GM08714 (cell line): ENCODE measurements at regions not wholly inside any gene's neighbourhood (a gene's known extent, or its start where the extent isn't known, plus 50 kb on each side); places are given as distances from the start of the nearest gene placed in this dataset.

ENCODE experiments used
- H3K4me3 ChIP-seq: fragments of 200-500 bp; sonication (Bioruptor generic); 2 replicates; pipeline ENCODE4 v1.5.1; 2014; ENCODE audit warnings: mild to moderate bottlenecking, low read length, inconsistent platforms
- ZNF274 ChIP-seq: IDR thresholded peaks from 2 replicates; pipeline ENCODE4 v1.6.1; 2012; ENCODE audit warnings: mild to moderate bottlenecking, low read depth, low read length

DNA sequence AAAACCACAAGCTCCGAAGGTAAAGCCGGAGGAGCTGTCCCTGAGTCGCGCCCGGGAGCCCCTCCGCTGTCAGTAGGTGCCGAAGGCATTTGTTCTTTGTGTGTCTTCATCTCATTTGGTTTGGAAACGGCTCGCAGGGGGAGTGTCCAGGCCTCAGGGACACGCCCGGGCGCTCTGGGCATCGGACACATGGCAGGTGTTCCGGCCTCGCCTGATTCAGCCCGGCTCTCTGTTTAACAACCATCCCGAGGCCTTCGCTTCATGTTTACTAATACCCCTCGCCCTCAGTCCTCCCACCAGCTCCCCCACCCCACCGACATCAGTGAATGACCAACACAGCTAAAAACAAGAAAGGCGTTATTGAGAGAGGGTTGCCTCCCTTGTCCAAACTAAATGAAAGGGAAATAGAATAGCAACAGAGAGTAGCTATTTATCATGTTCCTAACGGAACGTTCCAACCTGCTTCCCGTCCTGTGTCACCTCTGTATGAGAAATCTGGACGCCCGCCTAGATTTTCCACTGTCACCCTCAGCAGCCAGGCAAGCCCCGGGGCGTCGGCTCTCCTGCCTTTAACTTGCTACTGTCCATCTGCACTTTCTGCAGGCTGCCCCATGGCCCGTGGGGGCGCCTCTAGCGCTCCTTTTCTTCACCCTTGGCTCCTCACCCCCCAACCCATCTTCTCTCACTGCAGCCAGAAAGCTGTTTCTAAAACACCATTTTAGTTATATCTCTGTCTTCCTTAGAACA is 73.9 kb downstream of the MYCN start:
- no peak overlapping the region for H3K4me3 ChIP-seq
- no peak for TF ChIP-seq ZNF274

DNA sequence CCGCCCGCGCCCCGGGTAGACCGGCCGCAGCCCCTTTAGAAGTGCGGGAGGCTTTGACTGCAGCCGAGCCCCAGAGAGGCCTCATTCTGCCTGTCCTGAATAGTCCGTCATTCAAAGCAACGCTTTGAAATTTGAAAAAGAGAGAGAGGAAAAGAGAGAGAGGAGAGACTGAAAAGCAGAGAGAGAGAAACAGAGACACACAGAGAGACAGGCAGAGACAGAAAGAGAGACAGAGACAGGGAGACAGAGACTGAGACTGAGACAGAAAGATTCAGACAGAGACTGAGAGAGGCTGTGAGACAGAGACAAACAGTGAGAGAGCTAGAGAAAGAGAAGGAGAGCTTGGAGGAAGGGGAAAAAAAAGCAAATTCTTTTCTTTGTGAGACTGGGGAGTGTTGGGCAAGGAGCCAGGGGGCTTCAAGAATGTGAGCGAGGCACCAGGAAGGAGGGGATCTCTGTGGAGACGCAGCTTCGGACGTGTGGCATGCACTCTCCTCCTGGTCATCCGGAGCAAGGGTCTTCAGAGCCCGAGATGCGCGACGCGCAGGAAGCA is 73.1 kb downstream of the MYCN start:
- no peak overlapping the region for H3K4me3 ChIP-seq
- TF ChIP-seq ZNF274: no peak

DNA sequence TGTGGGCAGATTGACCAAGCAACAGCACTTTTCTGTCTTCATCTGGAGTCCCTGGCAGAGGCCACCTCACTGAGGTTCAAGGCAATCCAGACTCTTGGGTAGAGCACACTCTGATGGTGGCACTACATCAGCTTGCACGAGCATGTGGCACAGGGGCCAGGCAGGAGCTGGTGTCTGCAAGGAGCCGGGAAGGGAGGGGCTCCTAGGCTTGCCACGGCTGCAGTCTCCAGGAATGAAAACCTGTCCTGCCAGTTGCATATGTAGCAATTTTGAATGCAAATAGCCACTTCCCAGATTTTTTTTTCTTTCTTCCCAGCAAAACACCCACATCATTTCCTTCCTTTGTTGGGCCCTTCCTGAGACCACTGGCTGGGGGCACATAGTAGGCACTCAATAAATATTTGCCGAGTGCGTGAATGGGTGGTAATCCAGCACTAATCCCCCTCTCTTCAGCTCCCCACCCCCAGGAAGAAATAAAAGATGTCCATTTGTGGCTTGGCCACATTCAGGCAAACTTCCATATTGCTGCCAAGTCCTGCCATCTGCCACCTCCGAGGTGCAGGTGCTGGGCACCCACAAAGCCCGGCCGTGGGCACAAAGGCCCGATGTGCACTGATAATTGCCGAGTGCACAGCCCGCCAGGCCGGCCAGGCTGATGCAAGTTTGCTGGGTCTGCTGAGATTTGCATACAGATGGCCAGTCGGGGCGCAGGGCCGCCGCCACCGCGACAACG is 72.4 kb downstream of the MYCN start:
- no peak overlapping the region for H3K4me3 ChIP-seq
- no peak for TF ChIP-seq ZNF274

DNA sequence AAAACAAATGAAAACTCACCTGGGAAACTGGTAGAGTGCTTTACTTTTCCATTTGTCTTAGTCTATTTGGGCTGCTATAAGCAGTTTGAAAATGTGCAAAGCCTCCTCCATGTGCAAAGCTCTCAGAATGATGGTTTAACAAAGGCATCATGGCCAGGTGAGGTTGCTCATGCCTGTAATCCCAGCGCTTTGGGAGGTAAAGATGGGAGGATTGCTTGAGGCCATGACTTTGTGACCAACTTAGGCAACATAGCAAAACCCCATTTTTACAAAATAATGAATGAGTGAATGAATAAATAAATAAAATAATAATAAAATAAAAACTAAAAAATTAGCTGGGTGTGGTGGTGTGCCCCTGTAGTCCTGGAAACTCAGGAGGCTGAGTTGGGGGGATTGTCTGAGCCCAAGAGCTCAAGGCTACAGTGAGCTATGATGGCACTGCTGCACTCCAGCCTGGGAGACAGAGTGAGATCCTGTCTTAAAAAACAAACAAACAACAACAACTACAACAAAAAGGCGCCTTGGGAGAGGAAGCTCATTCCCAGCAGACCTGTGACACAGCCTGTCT is 71.8 kb downstream of the MYCN start:
- TF ChIP-seq ZNF274: no peak
- no peak overlapping the region for H3K4me3 ChIP-seq

DNA sequence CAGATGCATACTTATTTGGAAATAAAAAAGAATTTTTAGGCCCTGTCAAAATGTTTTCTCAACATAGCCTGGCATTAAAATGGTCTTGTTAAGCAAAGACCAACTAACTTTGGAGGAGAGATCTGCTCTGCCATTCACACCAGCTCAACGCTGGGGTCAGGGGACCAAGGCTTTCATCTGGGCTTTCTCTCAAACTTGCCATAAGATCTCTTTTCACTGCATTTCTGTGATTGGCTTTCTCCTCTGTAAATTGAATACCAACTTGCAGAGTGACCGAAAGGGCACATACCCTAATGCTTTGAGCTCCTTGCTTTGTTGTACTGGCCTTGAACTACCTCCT is 71.2 kb downstream of the MYCN start:
- TF ChIP-seq ZNF274: no peak
- H3K4me3 ChIP-seq: no peak overlapping the region

DNA sequence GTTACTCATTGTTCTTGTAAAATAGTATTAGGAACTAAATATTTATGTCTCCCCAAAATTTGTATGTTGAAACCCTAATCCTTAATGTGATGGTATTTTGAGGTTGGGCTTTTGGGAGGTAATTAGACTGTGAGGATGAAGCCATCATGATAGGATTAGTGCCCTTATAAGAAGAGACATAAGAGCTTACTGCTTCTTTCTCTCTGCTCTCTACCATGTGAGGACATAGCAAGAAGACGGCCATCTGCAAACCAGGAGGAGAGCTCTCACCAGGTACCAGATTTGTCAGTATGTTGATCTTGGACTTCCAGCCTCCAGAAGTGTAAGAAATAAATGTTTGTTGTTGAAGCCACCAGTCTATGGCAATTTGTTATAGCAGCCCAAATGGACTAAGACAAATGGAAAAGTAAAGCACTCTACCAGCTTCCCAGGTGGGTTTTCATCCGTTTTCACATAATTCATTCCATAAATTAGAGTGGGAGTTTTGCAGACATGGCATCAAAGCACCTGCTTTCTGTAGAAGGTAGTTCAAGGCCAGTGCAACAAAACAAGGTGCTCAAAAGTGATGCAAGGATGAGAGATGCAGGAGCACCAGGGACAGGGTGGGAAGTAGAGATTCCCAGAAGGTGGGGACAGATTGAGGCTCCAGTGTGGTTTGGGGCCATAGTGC is 70.7 kb downstream of the MYCN start:
- no peak overlapping the region for H3K4me3 ChIP-seq
- no peak for TF ChIP-seq ZNF274

DNA sequence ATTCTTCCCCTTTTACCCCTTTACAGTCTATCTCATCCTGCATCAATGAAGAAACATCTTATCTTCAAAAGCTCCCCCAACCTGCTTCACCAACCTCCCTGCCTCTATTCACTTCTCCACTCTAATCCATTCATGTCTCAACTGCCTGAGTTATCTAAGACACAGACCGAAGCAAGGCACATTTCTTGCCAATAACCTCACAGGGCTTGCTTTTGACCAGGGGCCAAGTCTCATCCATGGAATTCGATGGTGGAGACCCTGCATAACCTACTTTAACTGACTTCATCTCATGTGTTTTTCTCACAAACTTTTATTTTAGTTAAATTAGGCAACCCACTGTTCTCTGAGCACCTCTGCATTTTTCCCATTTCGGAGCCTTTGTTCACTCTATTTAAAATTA is 69.7 kb downstream of the MYCN start:
- no peak for TF ChIP-seq ZNF274
- H3K4me3 ChIP-seq: no peak overlapping the region

DNA sequence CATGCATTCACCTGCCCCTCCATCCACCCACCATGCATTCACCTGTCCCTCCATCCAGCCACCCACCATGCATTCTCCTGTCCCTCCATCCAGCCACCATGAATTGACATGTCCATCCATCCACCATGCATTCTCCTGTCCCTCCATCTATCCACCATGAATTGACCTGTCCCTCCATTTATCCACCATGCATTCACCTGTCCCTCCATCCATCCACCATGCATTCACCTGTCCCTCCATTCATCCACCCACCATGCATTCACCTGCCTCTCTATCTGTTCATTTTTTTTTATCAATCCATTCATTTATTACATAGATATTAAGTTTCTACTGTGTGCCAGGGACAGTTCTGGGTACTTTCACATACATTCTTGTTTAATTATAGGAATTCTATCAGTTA is 69.2 kb downstream of the MYCN start:
- no peak for TF ChIP-seq ZNF274
- H3K4me3 ChIP-seq: no peak overlapping the region

DNA sequence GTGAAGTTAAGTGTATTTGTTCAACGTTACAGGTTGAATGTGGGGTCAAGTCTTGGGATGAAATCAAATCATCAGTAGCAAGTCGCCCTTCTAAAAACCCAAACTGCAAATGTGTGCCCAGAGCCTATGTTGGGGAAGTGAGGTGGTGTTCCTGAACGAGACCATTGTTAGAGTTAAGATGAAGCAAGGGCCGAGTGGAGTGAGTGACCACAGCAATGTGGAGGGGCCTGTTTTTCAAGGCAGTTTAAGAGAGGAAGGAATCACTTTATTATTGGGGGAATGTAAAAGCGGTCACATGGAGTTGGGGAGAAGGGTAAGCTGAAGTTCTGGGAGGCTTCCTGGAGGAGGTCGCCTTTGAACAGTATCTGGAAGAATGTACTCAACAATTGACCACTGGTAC is 68.5 kb downstream of the MYCN start:
- no peak overlapping the region for H3K4me3 ChIP-seq
- TF ChIP-seq ZNF274: no peak

DNA sequence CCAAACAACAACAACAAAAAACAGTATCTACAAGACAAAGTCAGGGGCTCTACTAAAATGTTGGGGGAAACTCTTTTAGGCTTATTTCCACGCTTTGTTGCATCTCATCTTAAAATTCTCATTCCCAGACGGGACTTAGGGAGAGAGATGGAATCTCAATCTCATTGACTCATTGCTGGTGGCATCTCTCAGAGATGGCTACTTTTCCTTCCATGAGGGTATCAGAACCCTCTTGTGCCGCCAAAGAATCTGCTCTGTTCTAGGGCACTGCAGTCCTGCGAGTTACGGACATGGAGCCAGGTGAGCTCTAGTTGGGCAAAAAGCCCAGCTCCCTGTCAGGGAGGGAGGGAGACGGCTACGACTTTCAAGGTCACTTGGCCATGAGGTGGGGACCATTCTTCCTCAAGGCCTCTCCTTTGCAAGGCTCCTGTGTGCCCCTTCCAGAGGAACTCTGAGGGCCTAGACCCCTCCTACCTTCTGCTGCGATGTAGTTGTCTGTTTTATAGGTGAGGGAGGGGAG is 68.0 kb downstream of the MYCN start:
- no peak for TF ChIP-seq ZNF274

DNA sequence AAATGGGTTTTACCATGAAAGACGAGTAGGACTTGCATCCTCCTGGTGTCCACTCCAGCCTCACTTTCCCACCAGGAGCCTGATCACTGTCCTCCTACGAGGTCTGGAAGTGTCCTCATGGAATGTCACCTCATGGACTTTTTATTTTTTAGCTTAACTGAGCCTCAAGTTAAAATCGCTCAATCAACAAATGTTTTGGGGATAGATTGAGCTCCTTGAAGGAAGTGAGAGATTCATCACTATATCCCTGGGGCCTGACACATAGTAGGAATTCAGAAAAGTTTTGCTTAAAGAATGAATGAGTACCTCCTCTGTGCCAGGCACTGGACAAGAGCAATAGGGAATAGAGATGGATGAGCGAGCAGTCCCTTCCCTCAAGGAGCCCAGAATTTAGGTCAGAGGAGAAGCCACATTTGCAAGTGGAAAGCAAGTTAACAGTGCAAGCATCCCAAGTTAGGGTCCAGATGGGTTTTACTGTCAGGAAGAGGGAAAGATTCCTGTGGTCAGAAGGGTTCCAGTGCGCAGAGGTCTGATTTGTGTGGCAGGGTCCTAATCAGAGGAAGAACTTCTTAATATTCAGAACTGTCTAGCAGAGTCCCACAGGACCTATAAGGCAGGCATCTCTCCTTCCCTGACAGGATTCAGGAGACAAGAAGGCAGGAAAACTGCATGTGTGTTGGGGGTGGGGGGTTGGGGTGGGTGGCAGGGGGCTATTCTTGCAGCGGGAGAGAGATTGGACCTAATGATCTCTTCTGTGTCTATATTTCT is 67.0 kb downstream of the MYCN start:
- H3K4me3 ChIP-seq: no peak overlapping the region
- TF ChIP-seq ZNF274: no peak

More for the DNA sequence above, 68.0 kb downstream of the MYCN start:
- no peak overlapping the region for H3K4me3 ChIP-seq

DNA sequence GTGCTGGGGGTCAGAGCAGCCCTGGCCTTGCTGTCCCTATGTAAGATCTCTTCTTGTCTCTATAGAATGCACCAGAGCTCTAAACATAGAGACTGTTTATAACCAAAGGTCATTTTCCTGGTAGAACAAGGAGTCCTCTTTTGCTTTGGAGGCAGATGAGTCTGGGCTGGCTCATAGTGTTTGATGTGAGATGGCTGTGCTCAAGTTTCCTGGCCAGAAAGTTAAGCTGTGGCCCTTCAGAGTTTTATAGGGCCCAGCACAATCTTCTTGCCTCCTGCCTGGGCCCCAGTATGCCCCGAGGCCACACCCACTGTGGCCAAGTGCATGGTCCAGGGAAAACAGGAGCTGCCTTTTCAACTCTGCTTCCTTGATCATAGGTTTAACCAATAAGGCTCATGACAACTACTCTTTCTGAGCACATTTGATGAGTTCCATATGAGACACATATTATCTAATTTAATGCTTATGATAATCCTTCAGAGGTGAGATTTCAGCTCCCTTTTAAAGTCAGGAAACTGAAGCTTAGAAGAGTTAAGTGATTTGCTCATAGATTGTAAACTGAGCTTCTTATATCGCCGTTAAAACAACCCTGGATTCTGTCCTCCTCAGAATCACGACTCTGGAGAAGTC is 66.3 kb downstream of the MYCN start:
- no peak overlapping the region for H3K4me3 ChIP-seq
- TF ChIP-seq ZNF274: no peak
